ENCODE measurements at regions not wholly inside any gene's neighbourhood (a gene's known extent, or its start where the extent isn't known, plus 50 kb on each side); places are given as distances from the start of the nearest gene placed in this dataset.

DNA sequence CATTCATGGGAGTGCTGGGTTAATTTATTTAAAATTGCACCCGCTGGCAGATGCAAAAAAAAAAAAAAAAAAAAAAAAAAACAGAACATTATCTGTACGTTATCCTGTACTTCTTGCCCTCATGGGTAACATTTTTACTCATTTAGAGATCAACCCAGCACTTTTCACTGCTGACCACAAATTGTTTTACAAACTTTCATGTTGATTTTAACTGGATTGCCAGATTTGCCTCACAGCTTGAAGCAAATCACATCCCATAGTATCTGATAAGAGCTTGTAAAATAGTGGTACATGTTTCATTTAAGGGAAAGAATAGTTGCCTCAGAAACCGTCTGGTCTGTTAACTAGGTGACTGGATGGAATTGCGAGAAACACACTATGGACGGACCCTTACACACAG, 640.8 kb downstream of the TRIML1 start:
- TF ChIP-seq POLR2AphosphoS5 (IDR thresholded peaks at IDR 0.05): no peak
- no peak for TF ChIP-seq CTCF (IDR thresholded peaks at IDR 0.05)
- no peak for TF ChIP-seq POLR2A (IDR thresholded peaks at IDR 0.05)
